ENCODE measurements at regions not wholly inside any gene's neighbourhood (a gene's known extent, or its start where the extent isn't known, plus 50 kb on each side); places are given as distances from the start of the nearest gene placed in this dataset.
A peak's percentile ranks its signal among the peaks of the same experiment; 100 is the strongest.

- no peak overlapping the region for H3K4me3 ChIP-seq (ENCODE audit: low read depth, low read length)
- no peak for TF ChIP-seq CTCF (IDR thresholded peaks at IDR 0.05; ENCODE audit: insufficient read depth, low read length)
- DNase-seq (ENCODE audit: low read depth) = peak; percentile 62
These were observed 142.2 kb downstream of the ABCA8 start for GRCh38 chr17:68812876-68813584.

DNA sequence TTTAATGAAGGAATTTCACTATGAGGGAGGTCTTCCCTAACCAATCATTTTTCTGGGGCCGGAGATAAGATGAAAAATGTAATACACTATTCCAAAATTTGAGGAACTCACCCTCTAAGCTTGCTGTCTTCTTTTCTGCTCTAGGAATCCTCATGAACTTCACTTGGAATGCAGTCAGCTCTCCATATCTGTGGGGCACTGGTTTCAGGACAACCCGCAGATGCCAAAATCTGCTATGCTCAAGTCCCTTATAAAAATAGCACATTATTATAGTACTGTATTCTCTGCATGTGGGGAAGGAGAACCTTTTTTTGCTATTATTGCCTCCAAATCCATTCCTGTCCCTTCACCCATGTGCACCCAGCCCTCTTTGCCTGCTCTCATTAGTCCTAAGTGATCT, 146.0 kb downstream of the ABCA8 start:
- no peak overlapping the region for H3K4me3 ChIP-seq (ENCODE audit: low read depth, low read length)
- no peak for TF ChIP-seq CTCF (IDR thresholded peaks at IDR 0.05; ENCODE audit: insufficient read depth, low read length)
- no peak for DNase-seq (ENCODE audit: low read depth)

DNA sequence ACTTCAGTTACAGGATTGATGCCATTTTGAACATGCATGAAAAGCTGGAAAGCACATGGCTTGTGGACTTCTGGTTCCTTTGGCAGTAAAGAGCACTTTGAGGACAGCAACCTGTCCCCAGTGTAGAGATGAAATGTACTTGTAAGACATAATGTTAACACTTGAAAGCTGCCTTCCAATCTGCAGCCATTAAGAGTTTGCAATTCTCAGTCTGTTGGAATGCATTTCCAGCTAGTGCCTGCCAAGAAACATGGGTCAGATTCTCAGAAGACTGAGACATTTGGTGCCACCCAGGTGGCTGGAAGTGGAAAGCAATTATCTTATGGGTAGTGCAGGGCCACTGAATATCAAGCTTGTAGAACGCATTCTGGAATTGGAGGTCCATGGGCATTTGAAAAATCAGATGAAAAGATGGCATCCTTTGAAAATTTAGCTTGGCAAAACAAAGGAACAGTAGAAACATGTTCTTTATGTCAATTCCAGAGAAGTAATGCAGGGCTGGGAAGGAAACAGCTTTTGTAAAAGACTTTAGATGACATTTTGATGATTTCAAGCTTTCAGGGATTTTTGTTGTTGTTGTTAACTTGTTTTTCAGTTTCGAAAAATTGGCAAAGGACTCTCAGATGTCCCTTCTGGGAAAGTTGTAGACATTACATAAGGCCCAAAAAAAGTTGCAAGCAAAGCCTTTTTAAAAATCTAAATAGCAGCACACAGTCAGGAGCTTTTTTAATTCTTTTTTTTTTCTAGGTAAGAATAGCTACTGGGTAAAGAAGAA, 147.0 kb downstream of the ABCA8 start:
- TF ChIP-seq CTCF (IDR thresholded peaks at IDR 0.05; ENCODE audit: insufficient read depth, low read length) = no peak
- no peak overlapping the region for H3K4me3 ChIP-seq (ENCODE audit: low read depth, low read length)
- DNase-seq (ENCODE audit: low read depth) = peak; percentile 32

GRCh38 chr17:68805609-68806008, 149.6 kb downstream of the ABCA8 start:
- DNase-seq (ENCODE audit: low read depth) = no peak
- TF ChIP-seq CTCF (IDR thresholded peaks at IDR 0.05; ENCODE audit: insufficient read depth, low read length) = no peak
- H3K4me3 ChIP-seq (ENCODE audit: low read depth, low read length) = no peak overlapping the region

DNA sequence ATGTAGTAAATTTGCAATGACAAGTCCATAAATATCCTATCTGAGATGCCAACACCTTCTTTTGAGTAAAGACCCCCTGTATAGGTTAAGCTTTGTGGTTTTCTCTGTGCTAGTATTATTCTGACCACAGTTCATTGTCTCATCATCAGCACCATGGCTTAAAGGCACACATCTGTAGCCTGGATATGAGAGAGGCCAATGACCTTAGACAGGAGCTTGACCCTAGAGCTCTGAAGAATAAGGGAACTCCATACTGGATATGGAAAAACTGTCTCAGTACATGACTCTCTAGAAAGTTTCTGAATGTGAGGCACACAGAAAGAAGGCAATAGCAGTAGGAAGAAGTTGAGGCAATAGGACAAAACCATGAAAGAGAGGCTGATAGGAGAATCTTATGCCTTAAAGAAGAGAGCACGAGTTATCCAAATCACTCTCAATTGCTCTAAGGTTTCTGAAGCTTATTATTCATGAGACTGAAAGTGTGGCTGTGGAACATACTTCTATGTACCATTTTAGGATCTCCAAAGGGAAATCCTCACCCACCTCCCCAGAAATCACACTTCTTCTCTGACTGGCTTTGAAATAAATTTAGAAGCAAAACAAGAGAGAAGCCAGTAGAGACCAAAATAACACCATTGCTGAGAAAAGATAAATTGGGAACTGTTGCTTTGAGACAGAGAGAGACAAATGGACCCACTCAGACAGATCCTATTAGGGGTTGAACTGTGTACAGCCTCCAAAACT, 150.2 kb downstream of the ABCA8 start:
- no peak overlapping the region for H3K4me3 ChIP-seq (ENCODE audit: low read depth, low read length)
- TF ChIP-seq CTCF (IDR thresholded peaks at IDR 0.05; ENCODE audit: insufficient read depth, low read length) = no peak
- DNase-seq (ENCODE audit: low read depth) = no peak

DNA sequence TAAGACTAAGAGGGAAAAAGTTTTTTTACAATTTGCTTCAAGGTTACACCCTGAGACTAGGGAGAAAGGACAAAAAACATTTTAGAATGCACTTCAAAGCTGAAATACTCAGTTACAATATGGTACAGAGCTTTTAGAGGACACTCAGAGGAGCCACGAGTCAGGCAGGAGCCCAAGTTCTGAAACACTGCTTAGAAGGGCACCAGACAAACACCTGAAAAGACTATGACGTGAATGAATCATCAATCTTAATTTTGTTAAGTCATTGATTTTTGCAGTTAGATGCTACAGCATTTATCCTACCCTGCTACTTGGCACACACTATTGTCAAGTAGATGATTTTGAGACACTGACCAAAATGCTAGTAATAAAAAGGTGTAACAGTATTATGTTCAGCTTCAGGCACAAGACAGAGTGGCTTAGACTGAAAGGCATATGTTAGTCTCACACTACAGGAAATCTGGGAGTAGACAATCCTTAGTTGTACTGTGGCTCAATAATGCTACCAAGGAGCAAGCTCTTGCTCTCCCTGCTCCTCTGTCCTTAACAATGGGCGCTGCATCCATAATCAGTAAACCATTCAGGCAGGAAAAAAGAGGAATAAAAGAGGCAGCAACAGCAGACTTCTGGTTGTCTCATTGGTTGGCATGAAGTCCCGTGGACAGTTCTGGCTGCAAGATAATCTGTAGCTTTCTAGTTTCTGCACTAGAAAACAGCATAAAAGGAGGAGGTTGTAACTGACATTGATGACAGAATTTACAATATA, 151.8 kb downstream of the ABCA8 start:
- TF ChIP-seq CTCF (IDR thresholded peaks at IDR 0.05; ENCODE audit: insufficient read depth, low read length) = no peak
- H3K4me3 ChIP-seq (ENCODE audit: low read depth, low read length) = no peak overlapping the region
- no peak for DNase-seq (ENCODE audit: low read depth)

Measured in fibroblast of the aortic adventitia (primary cell).